ENCODE measurements at regions not wholly inside any gene's neighbourhood (a gene's known extent, or its start where the extent isn't known, plus 50 kb on each side); places are given as distances from the start of the nearest gene placed in this dataset.

GRCh38 chr16:5903153-5903552, 805.6 kb upstream of the EEF2KMT start:
- no peaks in the 10 kb centered on the region for H3K4me1 ChIP-seq (ENCODE audit: control insufficient read depth in 2 of 2, insufficient read depth in 2 of 2, low read length in 2 of 2)
- no peaks in the 10 kb centered on the region for H3K9me3 ChIP-seq (ENCODE audit: control insufficient read depth in 2 of 2, low read length in 2 of 2)
- no peaks in the 10 kb centered on the region for H3K27me3 ChIP-seq (ENCODE audit: control insufficient read depth in 2 of 2, insufficient read depth in 2 of 2, low read length in 2 of 2)
- no peak overlapping the region for H3K9ac ChIP-seq (ENCODE audit: low read depth in 1 of 2, low read length in 2 of 2)
- H3K36me3 ChIP-seq (ENCODE audit: control insufficient read depth in 2 of 2, insufficient read depth in 2 of 2, low read length in 2 of 2): no peaks in the 10 kb centered on the region
- no peak overlapping the region for H3K27ac ChIP-seq (ENCODE audit: low read depth in 2 of 2, low read length in 2 of 2)
- H3K4me3 ChIP-seq (ENCODE audit: low read length in 2 of 2): no peak overlapping the region

- Histone ChIP-seq H3K4me3 (ENCODE audit: low read length in 2 of 2) (no peak overlapping the region), H3K27me3 (ENCODE audit: control insufficient read depth in 2 of 2, insufficient read depth in 2 of 2, low read length in 2 of 2) (no peaks in the 10 kb centered on the region), H3K9me3 (ENCODE audit: control insufficient read depth in 2 of 2, low read length in 2 of 2) (no peaks in the 10 kb centered on the region), H3K27ac (ENCODE audit: low read depth in 2 of 2, low read length in 2 of 2) (no peak overlapping the region), H3K36me3 (ENCODE audit: control insufficient read depth in 2 of 2, insufficient read depth in 2 of 2, low read length in 2 of 2) (no peaks in the 10 kb centered on the region), H3K9ac (ENCODE audit: low read depth in 1 of 2, low read length in 2 of 2) (no peak overlapping the region), H3K4me1 (ENCODE audit: control insufficient read depth in 2 of 2, insufficient read depth in 2 of 2, low read length in 2 of 2) (no peaks in the 10 kb centered on the region)
Measured at GRCh38 chr16:5900046-5900445, 802.5 kb upstream of the EEF2KMT start.

GRCh38 chr16:5895976-5896375, 798.4 kb upstream of the EEF2KMT start:
- Histone ChIP-seq H3K9ac (ENCODE audit: low read depth in 1 of 2, low read length in 2 of 2) (no peak overlapping the region), H3K27ac (ENCODE audit: low read depth in 2 of 2, low read length in 2 of 2) (no peak overlapping the region), H3K4me1 (ENCODE audit: control insufficient read depth in 2 of 2, insufficient read depth in 2 of 2, low read length in 2 of 2) (no peaks in the 10 kb centered on the region), H3K36me3 (ENCODE audit: control insufficient read depth in 2 of 2, insufficient read depth in 2 of 2, low read length in 2 of 2) (no peaks in the 10 kb centered on the region), H3K27me3 (ENCODE audit: control insufficient read depth in 2 of 2, insufficient read depth in 2 of 2, low read length in 2 of 2) (no peaks in the 10 kb centered on the region), H3K9me3 (ENCODE audit: control insufficient read depth in 2 of 2, low read length in 2 of 2) (no peaks in the 10 kb centered on the region), H3K4me3 (ENCODE audit: low read length in 2 of 2) (no peak overlapping the region)

DNA sequence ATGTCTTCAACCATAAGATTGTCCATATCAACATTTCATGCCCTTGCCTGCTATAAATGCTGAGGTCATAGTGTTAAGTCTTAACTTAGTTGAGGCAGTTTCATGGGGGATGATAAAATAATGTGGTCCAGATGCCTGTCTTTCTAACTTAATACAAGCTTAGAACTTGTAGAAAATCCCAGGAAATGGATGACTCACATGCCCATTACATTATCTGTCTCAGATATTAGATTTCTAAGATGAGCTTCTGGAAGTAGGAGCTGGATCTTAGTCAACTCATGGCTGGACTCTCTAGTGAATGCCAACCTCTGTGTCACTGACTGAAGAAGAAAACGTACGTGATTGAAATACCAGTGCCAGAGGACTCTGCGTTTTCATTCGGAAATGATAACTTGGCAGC, 797.5 kb upstream of the EEF2KMT start:
- no peaks in the 10 kb centered on the region for H3K27me3 ChIP-seq (ENCODE audit: control insufficient read depth in 2 of 2, insufficient read depth in 2 of 2, low read length in 2 of 2)
- no peak overlapping the region for H3K27ac ChIP-seq (ENCODE audit: low read depth in 2 of 2, low read length in 2 of 2)
- no peaks in the 10 kb centered on the region for H3K4me1 ChIP-seq (ENCODE audit: control insufficient read depth in 2 of 2, insufficient read depth in 2 of 2, low read length in 2 of 2)
- H3K4me3 ChIP-seq (ENCODE audit: low read length in 2 of 2): no peak overlapping the region
- no peaks in the 10 kb centered on the region for H3K9me3 ChIP-seq (ENCODE audit: control insufficient read depth in 2 of 2, low read length in 2 of 2)
- no peak overlapping the region for H3K9ac ChIP-seq (ENCODE audit: low read depth in 1 of 2, low read length in 2 of 2)
- no peaks in the 10 kb centered on the region for H3K36me3 ChIP-seq (ENCODE audit: control insufficient read depth in 2 of 2, insufficient read depth in 2 of 2, low read length in 2 of 2)

DNA sequence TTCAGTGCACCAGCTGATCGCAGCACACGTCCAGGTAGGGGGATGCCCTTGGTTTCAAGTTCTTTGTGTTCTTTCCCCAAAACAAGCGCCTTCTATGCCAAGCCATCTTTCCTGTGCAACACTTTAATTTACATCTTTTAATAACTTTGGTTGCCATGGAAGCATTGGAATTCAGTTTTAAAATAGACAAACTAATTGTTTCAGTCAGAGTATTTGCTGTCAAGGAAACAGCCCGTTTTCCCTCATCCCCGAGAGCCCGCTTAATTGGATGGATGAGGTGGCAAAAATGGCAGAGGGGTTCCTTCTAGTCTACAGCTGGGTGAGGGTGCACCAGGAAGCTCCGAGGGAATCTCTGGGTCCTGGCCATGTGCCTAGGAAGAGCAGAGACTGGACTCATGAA, 793.7 kb upstream of the EEF2KMT start:
- Histone ChIP-seq H3K27ac (ENCODE audit: low read depth in 2 of 2, low read length in 2 of 2) (no peak overlapping the region), H3K36me3 (ENCODE audit: control insufficient read depth in 2 of 2, insufficient read depth in 2 of 2, low read length in 2 of 2) (no peaks in the 10 kb centered on the region), H3K9me3 (ENCODE audit: control insufficient read depth in 2 of 2, low read length in 2 of 2) (no peaks in the 10 kb centered on the region), H3K4me3 (ENCODE audit: low read length in 2 of 2) (no peak overlapping the region), H3K27me3 (ENCODE audit: control insufficient read depth in 2 of 2, insufficient read depth in 2 of 2, low read length in 2 of 2) (no peaks in the 10 kb centered on the region), H3K4me1 (ENCODE audit: control insufficient read depth in 2 of 2, insufficient read depth in 2 of 2, low read length in 2 of 2) (no peaks in the 10 kb centered on the region), H3K9ac (ENCODE audit: low read depth in 1 of 2, low read length in 2 of 2) (no peak overlapping the region)

DNA sequence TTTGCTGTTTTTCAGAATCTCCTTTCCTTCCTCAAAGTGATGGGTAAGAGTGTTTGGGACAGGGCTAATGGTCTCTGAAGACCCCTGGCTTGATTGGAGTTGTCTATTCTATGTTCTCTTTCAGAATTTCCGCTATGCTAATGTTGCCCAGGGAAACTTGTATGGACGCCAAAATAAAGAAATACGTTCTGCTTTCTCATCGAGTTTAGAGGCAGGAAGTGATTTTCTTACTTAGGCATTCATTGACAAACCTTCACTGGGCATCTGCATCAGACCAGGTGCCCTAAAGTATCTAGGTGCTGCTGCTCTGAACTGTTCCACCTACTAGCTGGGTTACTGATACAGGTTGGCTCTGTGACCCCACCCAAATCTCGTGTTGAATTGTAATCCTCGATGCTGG, 787.9 kb upstream of the EEF2KMT start:
- Histone ChIP-seq H3K36me3 (ENCODE audit: control insufficient read depth in 2 of 2, insufficient read depth in 2 of 2, low read length in 2 of 2) (no peaks in the 10 kb centered on the region), H3K4me3 (ENCODE audit: low read length in 2 of 2) (no peak overlapping the region)

GRCh38 chr16:5884996-5885395, 787.4 kb upstream of the EEF2KMT start:
- Histone ChIP-seq H3K4me1 (ENCODE audit: control insufficient read depth in 2 of 2, insufficient read depth in 2 of 2, low read length in 2 of 2) (no peaks in the 10 kb centered on the region), H3K4me3 (ENCODE audit: low read length in 2 of 2) (no peak overlapping the region), H3K9ac (ENCODE audit: low read depth in 1 of 2, low read length in 2 of 2) (no peak overlapping the region), H3K9me3 (ENCODE audit: control insufficient read depth in 2 of 2, low read length in 2 of 2) (no peaks in the 10 kb centered on the region), H3K27me3 (ENCODE audit: control insufficient read depth in 2 of 2, insufficient read depth in 2 of 2, low read length in 2 of 2) (no peaks in the 10 kb centered on the region), H3K27ac (ENCODE audit: low read depth in 2 of 2, low read length in 2 of 2) (no peak overlapping the region), H3K36me3 (ENCODE audit: control insufficient read depth in 2 of 2, insufficient read depth in 2 of 2, low read length in 2 of 2) (no peaks in the 10 kb centered on the region)

More for the DNA sequence above, 787.9 kb upstream of the EEF2KMT start:
- H3K27ac ChIP-seq (ENCODE audit: low read depth in 2 of 2, low read length in 2 of 2): no peak overlapping the region
- no peaks in the 10 kb centered on the region for H3K9me3 ChIP-seq (ENCODE audit: control insufficient read depth in 2 of 2, low read length in 2 of 2)
- H3K4me1 ChIP-seq (ENCODE audit: control insufficient read depth in 2 of 2, insufficient read depth in 2 of 2, low read length in 2 of 2): no peaks in the 10 kb centered on the region
- no peaks in the 10 kb centered on the region for H3K27me3 ChIP-seq (ENCODE audit: control insufficient read depth in 2 of 2, insufficient read depth in 2 of 2, low read length in 2 of 2)
- H3K9ac ChIP-seq (ENCODE audit: low read depth in 1 of 2, low read length in 2 of 2): no peak overlapping the region

- H3K27me3 ChIP-seq (ENCODE audit: control insufficient read depth in 2 of 2, insufficient read depth in 2 of 2, low read length in 2 of 2): no peaks in the 10 kb centered on the region
Measured at GRCh38 chr16:5884339-5884738, 786.7 kb upstream of the EEF2KMT start.

DNA sequence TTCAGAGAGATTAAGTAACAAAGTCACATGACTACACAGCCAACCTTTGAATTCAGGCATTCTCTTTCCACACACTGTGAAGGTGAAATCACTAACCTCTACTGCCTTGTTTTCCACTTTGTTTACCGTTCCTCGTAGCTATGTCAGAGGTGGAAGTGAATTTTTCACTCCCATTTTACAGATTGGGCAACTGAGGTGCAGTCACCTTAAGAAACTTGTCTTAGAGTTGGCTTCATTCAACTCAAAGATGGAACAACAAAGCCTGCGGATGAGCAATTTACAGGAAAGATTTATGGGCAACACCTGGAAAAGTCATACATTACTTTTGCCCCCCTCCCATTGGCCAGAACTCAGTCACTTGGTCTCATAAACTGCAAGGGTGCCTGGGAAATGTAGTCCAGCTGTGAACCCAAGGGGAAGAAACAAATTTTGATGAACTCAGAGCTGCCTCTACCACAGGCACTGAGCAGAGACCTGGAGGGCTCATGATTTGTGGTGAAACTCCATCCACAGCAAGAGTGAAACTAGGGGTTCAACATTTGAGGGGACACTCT, 784.6 kb upstream of the EEF2KMT start:
- Histone ChIP-seq H3K27me3 (ENCODE audit: control insufficient read depth in 2 of 2, insufficient read depth in 2 of 2, low read length in 2 of 2) (no peaks in the 10 kb centered on the region), H3K9me3 (ENCODE audit: control insufficient read depth in 2 of 2, low read length in 2 of 2) (no peaks in the 10 kb centered on the region), H3K9ac (ENCODE audit: low read depth in 1 of 2, low read length in 2 of 2) (no peak overlapping the region), H3K27ac (ENCODE audit: low read depth in 2 of 2, low read length in 2 of 2) (no peak overlapping the region), H3K36me3 (ENCODE audit: control insufficient read depth in 2 of 2, insufficient read depth in 2 of 2, low read length in 2 of 2) (no peaks in the 10 kb centered on the region), H3K4me3 (ENCODE audit: low read length in 2 of 2) (no peak overlapping the region), H3K4me1 (ENCODE audit: control insufficient read depth in 2 of 2, insufficient read depth in 2 of 2, low read length in 2 of 2) (no peaks in the 10 kb centered on the region)

More at GRCh38 chr16:5884339-5884738, 786.7 kb upstream of the EEF2KMT start:
- H3K36me3 ChIP-seq (ENCODE audit: control insufficient read depth in 2 of 2, insufficient read depth in 2 of 2, low read length in 2 of 2): no peaks in the 10 kb centered on the region
- no peak overlapping the region for H3K4me3 ChIP-seq (ENCODE audit: low read length in 2 of 2)
- no peaks in the 10 kb centered on the region for H3K4me1 ChIP-seq (ENCODE audit: control insufficient read depth in 2 of 2, insufficient read depth in 2 of 2, low read length in 2 of 2)
- H3K27ac ChIP-seq (ENCODE audit: low read depth in 2 of 2, low read length in 2 of 2): no peak overlapping the region
- no peaks in the 10 kb centered on the region for H3K9me3 ChIP-seq (ENCODE audit: control insufficient read depth in 2 of 2, low read length in 2 of 2)
- H3K9ac ChIP-seq (ENCODE audit: low read depth in 1 of 2, low read length in 2 of 2): no peak overlapping the region

GRCh38 chr16:5875416-5875815, 777.8 kb upstream of the EEF2KMT start:
- H3K36me3 ChIP-seq (ENCODE audit: control insufficient read depth in 2 of 2, insufficient read depth in 2 of 2, low read length in 2 of 2): no peaks in the 10 kb centered on the region
- no peaks in the 10 kb centered on the region for H3K4me1 ChIP-seq (ENCODE audit: control insufficient read depth in 2 of 2, insufficient read depth in 2 of 2, low read length in 2 of 2)
- H3K4me3 ChIP-seq (ENCODE audit: low read length in 2 of 2): no peak overlapping the region
- no peak overlapping the region for H3K9ac ChIP-seq (ENCODE audit: low read depth in 1 of 2, low read length in 2 of 2)
- no peaks in the 10 kb centered on the region for H3K27me3 ChIP-seq (ENCODE audit: control insufficient read depth in 2 of 2, insufficient read depth in 2 of 2, low read length in 2 of 2)
- no peaks in the 10 kb centered on the region for H3K9me3 ChIP-seq (ENCODE audit: control insufficient read depth in 2 of 2, low read length in 2 of 2)
- no peak overlapping the region for H3K27ac ChIP-seq (ENCODE audit: low read depth in 2 of 2, low read length in 2 of 2)

GRCh38 chr16:5874899-5875298, 777.3 kb upstream of the EEF2KMT start:
- Histone ChIP-seq H3K27ac (ENCODE audit: low read depth in 2 of 2, low read length in 2 of 2) (no peak overlapping the region), H3K27me3 (ENCODE audit: control insufficient read depth in 2 of 2, insufficient read depth in 2 of 2, low read length in 2 of 2) (no peaks in the 10 kb centered on the region), H3K4me1 (ENCODE audit: control insufficient read depth in 2 of 2, insufficient read depth in 2 of 2, low read length in 2 of 2) (no peaks in the 10 kb centered on the region), H3K36me3 (ENCODE audit: control insufficient read depth in 2 of 2, insufficient read depth in 2 of 2, low read length in 2 of 2) (no peaks in the 10 kb centered on the region), H3K9ac (ENCODE audit: low read depth in 1 of 2, low read length in 2 of 2) (no peak overlapping the region), H3K9me3 (ENCODE audit: control insufficient read depth in 2 of 2, low read length in 2 of 2) (no peaks in the 10 kb centered on the region), H3K4me3 (ENCODE audit: low read length in 2 of 2) (no peak overlapping the region)
